ENCODE measurements at regions not wholly inside any gene's neighbourhood (a gene's known extent, or its start where the extent isn't known, plus 50 kb on each side); places are given as distances from the start of the nearest gene placed in this dataset.

GRCh38 chr2:16774091-16774490 lies 108.5 kb upstream of the CYRIA start:
- H3K9me1 ChIP-seq (ENCODE audit: control insufficient read depth, extremely low read depth, insufficient read depth, low read length), result no peaks in the 10 kb centered on the region
- no peaks in the 10 kb centered on the region for H3K79me2 ChIP-seq (ENCODE audit: control insufficient read depth, insufficient read depth, low read length)
- H3K36me3 ChIP-seq (ENCODE audit: control insufficient read depth in 2 of 2, extremely low read depth in 1 of 2, insufficient read depth in 2 of 2, low read length in 2 of 2), result no peaks in the 10 kb centered on the region
- dilution Hi-C loops (cut with MboI; ENCODE audit: extremely low pct_ligation_motif_present, low sequenced_read_pairs), result no loop called here
- no peak overlapping the region for H3K27ac ChIP-seq (ENCODE audit: control insufficient read depth, insufficient read depth, low read length)
- FAIRE-seq, result no peak
- no peaks in the 10 kb centered on the region for H3K4me1 ChIP-seq (ENCODE audit: control insufficient read depth, extremely low read depth, insufficient read depth, low read length)
- no peaks in the 10 kb centered on the region for H3K9me3 ChIP-seq (ENCODE audit: control insufficient read depth, low read depth, low read length)
- H3K4me2 ChIP-seq (ENCODE audit: control insufficient read depth, extremely low read depth, insufficient read depth, low read depth, low read length), result no peak overlapping the region
- no peak overlapping the region for H3K9ac ChIP-seq (ENCODE audit: control insufficient read depth, extremely low read depth, insufficient read depth, low read length)
- TF ChIP-seq, protein P1, sequence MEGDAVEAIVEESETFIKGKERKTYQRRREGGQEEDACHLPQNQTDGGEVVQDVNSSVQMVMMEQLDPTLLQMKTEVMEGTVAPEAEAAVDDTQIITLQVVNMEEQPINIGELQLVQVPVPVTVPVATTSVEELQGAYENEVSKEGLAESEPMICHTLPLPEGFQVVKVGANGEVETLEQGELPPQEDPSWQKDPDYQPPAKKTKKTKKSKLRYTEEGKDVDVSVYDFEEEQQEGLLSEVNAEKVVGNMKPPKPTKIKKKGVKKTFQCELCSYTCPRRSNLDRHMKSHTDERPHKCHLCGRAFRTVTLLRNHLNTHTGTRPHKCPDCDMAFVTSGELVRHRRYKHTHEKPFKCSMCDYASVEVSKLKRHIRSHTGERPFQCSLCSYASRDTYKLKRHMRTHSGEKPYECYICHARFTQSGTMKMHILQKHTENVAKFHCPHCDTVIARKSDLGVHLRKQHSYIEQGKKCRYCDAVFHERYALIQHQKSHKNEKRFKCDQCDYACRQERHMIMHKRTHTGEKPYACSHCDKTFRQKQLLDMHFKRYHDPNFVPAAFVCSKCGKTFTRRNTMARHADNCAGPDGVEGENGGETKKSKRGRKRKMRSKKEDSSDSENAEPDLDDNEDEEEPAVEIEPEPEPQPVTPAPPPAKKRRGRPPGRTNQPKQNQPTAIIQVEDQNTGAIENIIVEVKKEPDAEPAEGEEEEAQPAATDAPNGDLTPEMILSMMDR (optimal IDR thresholded peaks at IDR 0.05 in 1 of 3, IDR thresholded peaks at IDR 0.05 in 1 of 3, conservative IDR thresholded peaks at IDR 0.05 in 1 of 3; ENCODE audit: extremely low read depth in 1 of 3, insufficient read depth in 2 of 3, low read length in 3 of 3), result no peak
- TF ChIP-seq EZH2 (IDR thresholded peaks at IDR 0.05; ENCODE audit: low read length), result no peak
- no peak for DNase-seq (ENCODE audit: low read depth, low spot score)
- no peaks in the 10 kb centered on the region for H3K27me3 ChIP-seq (ENCODE audit: control insufficient read depth, extremely low read depth, insufficient read depth, low read length)
- no peak overlapping the region for H2AFZ ChIP-seq (ENCODE audit: control insufficient read depth, low read length)
- H3K4me3 ChIP-seq (ENCODE audit: control insufficient read depth in 2 of 3, extremely low read depth in 1 of 3, insufficient read depth in 2 of 3, low read depth in 1 of 3, low read length in 3 of 3), result no peak overlapping the region
- H4K20me1 ChIP-seq (ENCODE audit: control insufficient read depth, extremely low read depth, insufficient read depth, low read length), result no peaks in the 10 kb centered on the region

DNA sequence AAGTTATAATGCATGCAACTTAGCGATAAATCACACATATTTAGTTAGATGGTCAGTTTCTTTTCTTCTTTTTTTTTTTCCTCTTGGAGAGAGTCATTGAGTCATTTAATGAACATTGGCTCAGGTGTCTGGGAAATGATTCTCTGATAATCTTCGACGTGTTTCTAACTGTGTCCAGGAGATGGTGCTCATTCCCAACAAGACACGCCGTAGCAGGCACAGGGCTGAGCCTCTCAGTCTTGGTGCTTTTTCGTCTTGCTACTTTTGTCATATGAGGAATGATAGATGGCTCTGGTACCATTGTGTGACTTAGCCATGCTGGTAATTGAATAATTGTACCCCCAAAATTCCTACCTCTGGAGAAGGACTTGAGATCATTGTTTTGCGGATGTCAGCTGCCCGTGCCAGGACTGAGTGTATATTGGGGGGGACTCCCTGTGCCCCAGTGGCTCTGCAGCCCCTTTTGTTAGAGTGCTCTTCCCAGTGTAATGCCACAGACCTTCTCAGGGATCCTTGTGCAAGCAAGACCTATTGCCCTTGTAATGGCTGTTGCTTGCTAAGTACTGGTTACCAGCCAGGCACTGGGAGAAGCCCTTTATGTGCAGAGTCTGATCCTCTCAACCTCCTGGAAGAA lies 107.6 kb upstream of the CYRIA start:
- Histone ChIP-seq H3K4me2 (ENCODE audit: control insufficient read depth, extremely low read depth, insufficient read depth, low read depth, low read length) (no peak overlapping the region), H3K79me2 (ENCODE audit: control insufficient read depth, insufficient read depth, low read length) (no peaks in the 10 kb centered on the region), H3K4me3 (ENCODE audit: control insufficient read depth in 2 of 3, extremely low read depth in 1 of 3, insufficient read depth in 2 of 3, low read depth in 1 of 3, low read length in 3 of 3) (no peak overlapping the region), H3K9me1 (ENCODE audit: control insufficient read depth, extremely low read depth, insufficient read depth, low read length) (no peaks in the 10 kb centered on the region), H3K27me3 (ENCODE audit: control insufficient read depth, extremely low read depth, insufficient read depth, low read length) (no peaks in the 10 kb centered on the region), H3K36me3 (ENCODE audit: control insufficient read depth in 2 of 2, extremely low read depth in 1 of 2, insufficient read depth in 2 of 2, low read length in 2 of 2) (no peaks in the 10 kb centered on the region), H2AFZ (ENCODE audit: control insufficient read depth, low read length) (no peak overlapping the region), H3K9ac (ENCODE audit: control insufficient read depth, extremely low read depth, insufficient read depth, low read length) (no peak overlapping the region), H3K27ac (ENCODE audit: control insufficient read depth, insufficient read depth, low read length) (no peak overlapping the region), H3K9me3 (ENCODE audit: control insufficient read depth, low read depth, low read length) (no peaks in the 10 kb centered on the region), H3K4me1 (ENCODE audit: control insufficient read depth, extremely low read depth, insufficient read depth, low read length) (no peaks in the 10 kb centered on the region), H4K20me1 (ENCODE audit: control insufficient read depth, extremely low read depth, insufficient read depth, low read length) (no peaks in the 10 kb centered on the region)
- DNase-seq (ENCODE audit: low read depth, low spot score) (peak; percentile 15), FAIRE-seq (peak; percentile 77)
- no peak for TF ChIP-seq EZH2 (IDR thresholded peaks at IDR 0.05; ENCODE audit: low read length)
- TF ChIP-seq, protein P1 (optimal IDR thresholded peaks at IDR 0.05 in 1 of 3, IDR thresholded peaks at IDR 0.05 in 1 of 3, conservative IDR thresholded peaks at IDR 0.05 in 1 of 3; ENCODE audit: extremely low read depth in 1 of 3, insufficient read depth in 2 of 3, low read length in 3 of 3), result peak; percentile 63 to 89 (median 70)
- dilution Hi-C loops (cut with MboI; ENCODE audit: extremely low pct_ligation_motif_present, low sequenced_read_pairs), result no loop called here
